Smooth muscle cell of the brain vasculature (primary cell): ENCODE measurements at regions not wholly inside any gene's neighbourhood (a gene's known extent, or its start where the extent isn't known, plus 50 kb on each side); places are given as distances from the start of the nearest gene placed in this dataset.
"Not testable (repeated sequence)": the region's sequence is repeated elsewhere in the genome, so short reads cannot be mapped to it uniquely, and the experiment has no call there.

Experiments
- DNase-seq: peaks from one replicate; pipeline ENCODE4 v3.0.0-alpha.2; 2012; ENCODE audit warnings: low read depth, low spot score

GRCh38 chr16:86074651-86075487, 175.9 kb downstream of the IRF8 start:
- no peak for DNase-seq

GRCh38 chr16:86075488-86075785, 176.5 kb downstream of the IRF8 start:
- DNase-seq = no peak

GRCh38 chr16:86075839-86076440, 177.0 kb downstream of the IRF8 start:
- DNase-seq = no peak

GRCh38 chr16:86076606-86077005, 177.6 kb downstream of the IRF8 start:
- DNase-seq = no peak

- DNase-seq = no peak
These were observed 178.4 kb downstream of the IRF8 start for GRCh38 chr16:86077243-86077940.

- no peak for DNase-seq
These were observed 179.2 kb downstream of the IRF8 start for GRCh38 chr16:86078121-86078600.

- DNase-seq = not testable (repeated sequence)
These were observed 179.7 kb downstream of the IRF8 start for GRCh38 chr16:86078711-86079110.

GRCh38 chr16:86079255-86079885, 180.4 kb downstream of the IRF8 start:
- DNase-seq = no peak

- no peak for DNase-seq
These were observed 181.3 kb downstream of the IRF8 start for GRCh38 chr16:86080131-86080875.

- no peak for DNase-seq
These were observed 182.0 kb downstream of the IRF8 start for GRCh38 chr16:86080982-86081381.

- no peak for DNase-seq
These were observed 183.6 kb downstream of the IRF8 start for GRCh38 chr16:86082418-86083030.

GRCh38 chr16:86083382-86084002, 184.5 kb downstream of the IRF8 start:
- DNase-seq = no peak

GRCh38 chr16:86085161-86085611, 186.2 kb downstream of the IRF8 start:
- no peak for DNase-seq

GRCh38 chr16:86085795-86086194, 186.8 kb downstream of the IRF8 start:
- DNase-seq = no peak

- DNase-seq = no peak
These were observed 187.5 kb downstream of the IRF8 start for GRCh38 chr16:86086471-86086870.

GRCh38 chr16:86087011-86087895, 188.3 kb downstream of the IRF8 start:
- DNase-seq = no peak

- no peak for DNase-seq
These were observed 188.9 kb downstream of the IRF8 start for GRCh38 chr16:86087896-86088230.

- no peak for DNase-seq
These were observed 189.3 kb downstream of the IRF8 start for GRCh38 chr16:86088287-86088686.

GRCh38 chr16:86088816-86089215, 189.9 kb downstream of the IRF8 start:
- DNase-seq = no peak
